GM13976 (cell line): ENCODE measurements at regions not wholly inside any gene's neighbourhood (a gene's known extent, or its start where the extent isn't known, plus 50 kb on each side); places are given as distances from the start of the nearest gene placed in this dataset.

Experiments
- DNase-seq: peaks from one replicate; pipeline ENCODE4 v3.0.0; 2012; ENCODE audit warnings: low spot score
- CTCF ChIP-seq: IDR thresholded peaks from 2 replicates; pipeline ENCODE4 v1.5.1; 2012; ENCODE audit warnings: borderline replicate concordance, mild to moderate bottlenecking; ENCODE audit not compliant: insufficient read depth; ENCODE audit errors: extremely low read depth, missing control alignments, control extremely low read depth
- in situ Hi-C: fragments of 300-500 bp; cut with MboI; formaldehyde crosslinking; loops from one replicate; pipeline ENCODE4 v1.12.0; 2022; ENCODE audit warnings: low sequenced_read_pairs, mixed read lengths, inconsistent platforms; ENCODE audit not compliant: unreplicated experiment

- DNase-seq = no peak
- in situ Hi-C loops = no loop called here
- TF ChIP-seq CTCF = no peak
Observed at GRCh38 chr20:41770427-41770826, 152.2 kb upstream of the CHD6 start.

- DNase-seq = no peak
- TF ChIP-seq CTCF = no peak
- in situ Hi-C loops = no loop called here
Observed at GRCh38 chr20:41769592-41770018, 151.4 kb upstream of the CHD6 start.

- in situ Hi-C loops = no loop called here
- no peak for TF ChIP-seq CTCF
- no peak for DNase-seq
Observed at GRCh38 chr20:41750137-41750536, 132.0 kb upstream of the CHD6 start.

- no peak for DNase-seq
- TF ChIP-seq CTCF = no peak
- in situ Hi-C loops = loop anchor here (25.0 kb wide), 2 partner anchors 1438 to 1663 kb away; partner anchors contain the start of gene PTPRT
Observed at GRCh38 chr20:41748756-41749582, 130.8 kb upstream of the CHD6 start.

- in situ Hi-C loops = loop anchor here (25.0 kb wide), 2 partner anchors 1439 to 1664 kb away; partner anchors contain the start of gene PTPRT
- no peak for TF ChIP-seq CTCF
Observed at GRCh38 chr20:41748051-41748450, 129.9 kb upstream of the CHD6 start.

GRCh38 chr20:41747226-41747625, 129.0 kb upstream of the CHD6 start:
- in situ Hi-C loops = loop anchor here (25.0 kb wide), 2 partner anchors 1440 to 1665 kb away; partner anchors contain the start of gene PTPRT
- TF ChIP-seq CTCF = no peak
- DNase-seq = no peak

More at GRCh38 chr20:41748051-41748450, 129.9 kb upstream of the CHD6 start:
- DNase-seq = no peak
